Ovary (tissue), 7 donors: ENCODE measurements at regions not wholly inside any gene's neighbourhood (a gene's known extent, or its start where the extent isn't known, plus 50 kb on each side); places are given as distances from the start of the nearest gene placed in this dataset.

ENCODE experiments used
- DNase-seq, 5 donors: peaks; one replicate each; pipeline ENCODE4 v3.0.0-alpha.2; 2019 to 2020
- H3K27ac ChIP-seq, 2 donors: fragments of 200-600 bp; one replicate each; pipeline versions ENCODE4 v1.5.1 to v1.8.0; 2019 to 2022
- H3K27me3 ChIP-seq: fragments of 200-600 bp; one replicate; pipeline ENCODE4 v1.8.0; 2022
- H3K36me3 ChIP-seq: fragments of 200-600 bp; sonication (generic); one replicate; pipeline ENCODE4 v1.5.1; 2019
- H3K4me1 ChIP-seq: one replicate; pipeline ENCODE4 v1.8.1; 2013; ENCODE audit warnings: mild to moderate bottlenecking, moderate library complexity; ENCODE audit not compliant: insufficient read depth
- H3K4me3 ChIP-seq: fragments of 200-600 bp; sonication (generic); one replicate; pipeline ENCODE4 v1.5.1; 2017
- H3K9me3 ChIP-seq, 2 donors: fragments of 200-600 bp in 1 of 2; sonication (generic) in 1 of 2; one replicate each; pipeline versions ENCODE4 v1.5.1 to v1.8.1; 2013 to 2019; ENCODE audit warnings: mild to moderate bottlenecking in 1 of 2, moderate library complexity in 1 of 2
- CTCF ChIP-seq, 3 donors: fragments of 450-650 bp in 2 of 3; fragments of 200-600 bp in 1 of 3; IDR thresholded peaks; one replicate each; pipeline versions ENCODE4 v1.5.1 to v1.8.0; 2016 to 2022; ENCODE audit warnings: antibody characterized with exemption in 3 of 3, mild to moderate bottlenecking in 1 of 3
- EP300 ChIP-seq: sonication (generic); formaldehyde crosslinking; IDR thresholded peaks from one replicate; pipeline ENCODE4 v1.6.1; 2017; ENCODE audit warnings: antibody characterized with exemption
- POLR2A ChIP-seq: fragments of 450-650 bp; IDR thresholded peaks from one replicate; pipeline ENCODE4 v1.6.1; 2017; ENCODE audit warnings: antibody characterized with exemption, mild to moderate bottlenecking, moderate library complexity
- WGBS, 3 donors: extraction: QIAGEN DNeasy Blood & Tissue Kit in 1 of 3; methylation state at CpG; one replicate each; pipeline versions ENCODE4 v1.1.5 to v1.1.7; 2013 to 2017; 5-methylcytosine and 5-hydroxymethylcytosine counted together
- intact Hi-C, 4 donors: fragments of 100-400 bp; cut with DNase I; formaldehyde crosslinking; loops; one replicate each; pipeline versions ENCODE4 v1.11.0 to v1.15.1; 2022 to 2023
- donor health status: DM: no; HTN: no; CAD: no; lungs with moderate emphysema.
- donor health status: DM: no; HTN: no; CAD: no.
- donor health status: Bipolar disorder and iron deficiency.
- donor health status: DM: no; HTN: no; CAD: no.
- donor health status: DM: yes; HTN: yes; CAD: no.

GRCh38 chr15:35928847-35929246 is 382.9 kb upstream of the DPH6 start:
- no peaks in the 10 kb centered on the region for H3K9me3 ChIP-seq
- no peaks in the 10 kb centered on the region for H3K27me3 ChIP-seq
- TF ChIP-seq EP300 (no peak), POLR2A (no peak), CTCF (IDR thresholded peaks at IDR 0.05) (no peak)
- H3K27ac ChIP-seq = no peak overlapping the region
- no peaks in the 10 kb centered on the region for H3K4me1 ChIP-seq
- intact Hi-C loops = no loop called here
- no peak for DNase-seq
- no peak overlapping the region for H3K4me3 ChIP-seq
- WGBS, 3 donors = 76 to 89% (median 83%) methylated on average over 2 of the region's 2 CpGs
- H3K36me3 ChIP-seq = no peaks in the 10 kb centered on the region

GRCh38 chr15:35929740-35930444 is 383.9 kb upstream of the DPH6 start:
- intact Hi-C loops = no loop called here
- H3K4me3 ChIP-seq = no peak overlapping the region
- no peak for DNase-seq
- TF ChIP-seq POLR2A = no peak
- TF ChIP-seq EP300 = no peak
- TF ChIP-seq CTCF (IDR thresholded peaks at IDR 0.05) = no peak
- no peaks in the 10 kb centered on the region for H3K4me1 ChIP-seq
- no peak overlapping the region for H3K27ac ChIP-seq
- H3K36me3 ChIP-seq = no peaks in the 10 kb centered on the region
- WGBS, 3 donors = 46 to 67% (median 48%) methylated on average over 4 of the region's 4 CpGs
- H3K27me3 ChIP-seq = no peaks in the 10 kb centered on the region
- no peaks in the 10 kb centered on the region for H3K9me3 ChIP-seq

- Histone ChIP-seq H3K9me3 (no peaks in the 10 kb centered on the region), H3K27ac (no peak overlapping the region), H3K36me3 (no peaks in the 10 kb centered on the region), H3K4me3 (no peak overlapping the region), H3K4me1 (no peaks in the 10 kb centered on the region), H3K27me3 (no peaks in the 10 kb centered on the region)
- 62 to 68% (median 64%) methylated on average over 2 of the region's 2 CpGs for WGBS, 3 donors
- TF ChIP-seq POLR2A (no peak), CTCF (IDR thresholded peaks at IDR 0.05) (no peak), EP300 (no peak)
- intact Hi-C loops = no loop called here
- no peak for DNase-seq
Measured at GRCh38 chr15:35931799-35932341, 385.9 kb upstream of the DPH6 start.

GRCh38 chr15:35932531-35932930 is 386.6 kb upstream of the DPH6 start:
- no peaks in the 10 kb centered on the region for H3K4me1 ChIP-seq
- TF ChIP-seq CTCF (IDR thresholded peaks at IDR 0.05) (no peak), EP300 (no peak), POLR2A (no peak)
- no peaks in the 10 kb centered on the region for H3K27me3 ChIP-seq
- intact Hi-C loops = no loop called here
- H3K9me3 ChIP-seq = no peaks in the 10 kb centered on the region
- WGBS, 3 donors = 65 to 72% (median 66%) methylated on average over 5 of the region's 5 CpGs
- H3K27ac ChIP-seq = no peak overlapping the region
- no peaks in the 10 kb centered on the region for H3K36me3 ChIP-seq
- DNase-seq = no peak
- H3K4me3 ChIP-seq = no peak overlapping the region
